Adrenal gland (tissue), 5 donors: ENCODE measurements at regions not wholly inside any gene's neighbourhood (a gene's known extent, or its start where the extent isn't known, plus 50 kb on each side); places are given as distances from the start of the nearest gene placed in this dataset.

Experiments
- CTCF ChIP-seq, 6 experiments: fragments of 450-650 bp in 4 of 6; fragments of 200-600 bp in 2 of 6; sonication (generic) in 1 of 6; IDR thresholded peaks; 1 replicate in 5 of 6; 2 replicates in 1 of 6; pipeline versions ENCODE4 v1.5.1 to v1.8.0; 2016 to 2021; ENCODE audit warnings: antibody characterized with exemption in 6 of 6, mild to moderate bottlenecking in 2 of 6, moderate library complexity in 1 of 6
- POLR2A ChIP-seq, 2 donors: fragments of 450-650 bp; IDR thresholded peaks; one replicate each; pipeline ENCODE4 v1.6.1; 2017; ENCODE audit warnings: antibody characterized with exemption in 2 of 2, mild to moderate bottlenecking in 2 of 2, moderate library complexity in 1 of 2
- donor health status: DM: no; HTN: no; CAD: no.

- TF ChIP-seq POLR2A (IDR thresholded peaks at IDR 0.05) = no peak
- no peak for TF ChIP-seq CTCF (IDR thresholded peaks at IDR 0.05)
Observed at GRCh38 chr12:72995616-72996015, 723.4 kb downstream of the TRHDE start.
